ENCODE measurements at regions not wholly inside any gene's neighbourhood (a gene's known extent, or its start where the extent isn't known, plus 50 kb on each side); places are given as distances from the start of the nearest gene placed in this dataset.

DNA sequence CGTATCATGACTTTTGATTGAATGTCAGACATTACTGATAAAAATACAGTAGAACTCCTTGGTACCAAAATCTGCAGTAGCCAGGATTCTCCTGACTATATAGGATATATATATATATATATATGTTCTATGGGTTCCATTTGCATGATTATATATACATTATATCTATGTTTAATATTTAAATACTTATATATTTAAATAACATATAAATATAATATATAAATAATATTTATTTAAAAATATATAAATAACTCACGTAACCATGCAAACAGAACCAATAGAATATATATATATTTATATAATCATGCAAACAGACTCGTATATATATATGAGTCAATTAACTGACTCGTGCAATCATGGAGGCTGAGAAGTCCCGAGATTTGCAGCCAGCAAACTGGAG, 278.8 kb upstream of the PLXNA2 start:
- no peak for DNase-seq

- DNase-seq, result no peak
Observed at GRCh38 chr1:208524376-208524775, 280.2 kb upstream of the PLXNA2 start.

- DNase-seq, result no peak
Observed at GRCh38 chr1:208524925-208525324, 280.7 kb upstream of the PLXNA2 start.

DNA sequence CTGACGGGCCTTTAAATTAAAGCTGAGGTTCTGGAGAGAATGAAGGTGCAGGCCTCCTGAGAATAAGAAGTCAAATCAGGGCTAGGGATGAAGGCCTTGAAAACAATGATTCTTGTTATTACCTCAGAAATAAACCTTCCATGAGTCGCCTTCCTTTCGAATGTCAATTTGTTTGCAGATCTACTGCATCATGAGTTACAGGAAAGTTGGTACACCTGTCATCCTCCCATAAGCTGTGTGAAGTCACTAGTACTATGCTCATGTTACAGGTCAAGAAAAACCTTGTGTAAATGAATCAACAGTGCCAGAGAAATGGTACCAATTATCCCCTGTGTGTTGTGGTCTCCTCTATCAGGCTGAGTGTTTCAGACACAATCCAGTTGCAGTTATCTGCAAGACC, 281.2 kb upstream of the PLXNA2 start:
- DNase-seq, result no peak

DNA sequence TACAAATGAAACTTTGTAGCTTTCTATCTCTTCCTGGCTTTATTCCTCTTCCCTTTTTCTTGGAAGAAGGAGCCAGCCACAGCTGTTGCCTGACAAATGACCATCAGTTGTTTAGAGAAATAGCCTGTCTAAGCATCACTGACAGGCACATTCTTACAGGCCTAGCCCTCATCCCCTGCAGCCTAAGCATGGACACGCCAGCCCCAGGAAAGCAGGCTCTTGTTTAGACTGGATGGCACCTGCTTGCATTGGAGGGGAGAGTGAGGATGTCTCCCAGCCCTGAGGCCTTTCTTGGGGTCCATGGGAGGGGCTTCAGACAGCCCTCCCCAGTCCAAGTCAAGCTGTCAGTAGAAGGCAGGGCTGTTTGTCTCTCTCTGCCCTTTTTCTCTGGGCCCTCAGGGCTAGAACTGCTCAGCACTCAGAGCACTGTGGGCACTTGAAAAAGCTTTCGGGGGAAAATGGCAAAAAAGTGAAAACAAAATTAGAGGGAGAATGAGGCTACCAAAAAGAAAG, 282.5 kb upstream of the PLXNA2 start:
- no peak for DNase-seq

DNA sequence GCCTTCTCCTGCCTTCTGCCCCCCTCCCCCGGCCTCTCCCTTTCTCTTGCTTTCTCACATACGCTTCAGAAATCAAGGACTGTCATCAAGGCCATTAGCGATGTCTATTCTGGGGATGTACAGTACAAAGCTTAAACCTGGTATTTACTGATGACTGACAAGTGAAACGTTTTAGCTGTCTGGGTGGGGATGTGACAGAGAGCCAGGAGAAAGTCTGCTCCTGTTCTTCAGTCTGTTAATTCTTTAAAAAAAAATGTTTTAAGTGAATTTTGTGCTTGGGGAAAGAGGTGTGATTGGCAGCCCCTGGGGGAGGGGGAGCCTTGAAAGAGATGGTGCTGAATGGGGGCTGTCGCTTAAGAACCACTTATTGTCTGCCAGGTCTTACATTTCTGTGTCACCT, 283.0 kb upstream of the PLXNA2 start:
- DNase-seq, result no peak

GRCh38 chr1:208528578-208529240, 284.5 kb upstream of the PLXNA2 start:
- no peak for DNase-seq

- DNase-seq, result no peak
Observed at GRCh38 chr1:208531003-208531750, 287.0 kb upstream of the PLXNA2 start.

GRCh38 chr1:208533746-208534598, 289.8 kb upstream of the PLXNA2 start:
- no peak for DNase-seq

DNA sequence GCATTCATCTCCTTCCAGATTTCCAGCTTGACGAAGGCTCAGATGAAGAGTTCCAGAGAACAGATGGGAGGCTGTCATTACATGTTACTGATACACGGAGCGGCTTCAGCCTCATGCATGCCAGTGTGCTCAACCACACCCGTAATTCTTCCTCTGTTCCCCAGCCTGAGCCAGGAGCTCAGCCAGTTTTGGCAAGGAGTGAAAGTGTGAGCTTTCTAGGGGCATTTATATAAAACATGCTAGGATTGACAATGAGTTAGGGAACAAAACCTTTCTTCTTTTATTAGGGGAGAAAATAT, 290.4 kb upstream of the PLXNA2 start:
- DNase-seq, result no peak

DNA sequence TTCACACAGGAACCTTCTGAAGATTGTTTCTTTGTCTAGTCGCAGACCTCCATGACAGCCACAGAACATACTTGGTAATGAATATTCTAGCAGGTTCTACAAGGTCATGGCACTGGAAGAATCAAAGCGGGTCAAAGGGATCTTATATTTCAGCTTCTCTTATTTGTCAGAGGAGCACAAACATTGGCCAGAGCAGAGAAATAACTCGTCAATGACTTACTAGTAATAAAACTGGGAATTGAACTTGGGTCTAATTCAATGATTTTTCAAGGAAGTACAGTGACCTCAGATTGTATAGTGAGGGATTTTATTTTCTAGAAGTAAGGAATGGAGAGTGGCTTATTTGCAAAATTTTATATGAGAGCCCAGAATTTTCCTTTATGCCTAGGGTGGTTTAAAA, 290.8 kb upstream of the PLXNA2 start:
- DNase-seq, result no peak

GRCh38 chr1:208535511-208535910, 291.3 kb upstream of the PLXNA2 start:
- DNase-seq, result no peak

- DNase-seq, result no peak
Observed at GRCh38 chr1:208536212-208536611, 292.0 kb upstream of the PLXNA2 start.

DNA sequence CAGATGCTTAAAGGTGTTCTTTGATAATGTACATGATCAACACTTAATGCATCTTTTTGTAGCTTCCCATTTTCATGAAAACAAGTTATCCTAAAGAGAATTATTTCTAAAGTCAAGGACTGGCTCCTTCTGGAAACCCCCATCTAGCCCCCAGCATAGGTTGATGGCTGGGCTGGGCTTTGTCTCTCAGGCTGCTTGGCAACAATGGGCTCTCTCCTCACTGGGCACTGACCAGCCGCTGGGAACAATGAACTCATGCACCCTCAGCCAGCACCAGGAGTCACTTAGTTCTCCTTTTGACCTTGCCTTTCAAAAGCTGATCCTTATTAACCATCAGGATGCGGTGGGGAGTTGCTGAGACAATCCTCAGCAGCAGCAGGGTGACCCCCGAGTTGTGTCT, 293.0 kb upstream of the PLXNA2 start:
- no peak for DNase-seq

- no peak for DNase-seq
Observed at GRCh38 chr1:208538078-208538477, 293.9 kb upstream of the PLXNA2 start.

GRCh38 chr1:208538587-208538986, 294.4 kb upstream of the PLXNA2 start:
- no peak for DNase-seq

DNA sequence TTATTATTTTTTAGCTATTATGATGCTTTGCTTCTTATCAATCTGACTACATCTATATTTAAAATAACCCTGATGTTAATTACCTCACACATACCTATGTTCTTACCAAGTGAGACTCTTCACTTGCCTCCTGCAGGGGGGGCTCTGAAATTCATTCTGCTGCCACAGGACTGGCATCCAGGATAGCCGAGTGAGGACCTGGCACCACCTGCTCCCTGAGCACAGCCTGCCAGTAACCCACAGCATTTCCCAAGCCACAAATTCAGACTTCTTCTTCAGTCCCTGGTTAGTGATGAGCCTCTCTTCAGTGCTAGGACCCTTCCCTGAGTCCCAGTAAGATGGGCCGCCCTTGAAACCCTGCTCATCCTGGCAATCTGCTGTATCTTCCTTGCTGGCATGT, 296.5 kb upstream of the PLXNA2 start:
- DNase-seq, result no peak

DNA sequence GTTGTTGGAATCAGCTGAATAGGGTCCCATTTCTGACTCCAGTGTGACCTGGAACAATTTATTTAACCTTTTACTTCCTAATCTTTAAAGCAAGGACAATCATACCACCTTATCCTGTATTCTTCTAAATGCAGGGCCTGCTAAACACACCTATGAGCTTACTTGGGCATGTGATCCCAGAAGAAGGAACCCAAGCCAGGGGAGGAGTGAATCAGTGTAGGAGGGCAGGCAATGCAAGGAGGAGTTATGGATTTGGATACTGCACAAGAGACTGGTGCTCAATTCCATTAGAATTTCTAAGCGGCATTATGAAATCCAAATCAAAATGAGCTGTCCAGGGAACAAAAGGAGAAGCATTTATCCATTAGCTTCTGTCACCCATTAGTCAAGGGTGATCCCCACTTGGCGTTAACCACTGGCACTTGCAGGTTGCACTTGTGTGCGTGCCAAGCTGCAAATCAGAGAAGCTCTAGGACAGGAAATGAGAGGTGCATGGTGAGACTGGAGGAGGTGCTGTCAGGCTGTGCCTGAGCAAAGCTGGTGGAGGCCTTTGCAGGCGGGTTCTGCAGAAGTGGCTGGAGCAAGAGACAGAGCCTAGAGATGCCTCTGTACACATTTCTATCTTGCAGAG, 297.2 kb upstream of the PLXNA2 start:
- DNase-seq, result no peak

DNA sequence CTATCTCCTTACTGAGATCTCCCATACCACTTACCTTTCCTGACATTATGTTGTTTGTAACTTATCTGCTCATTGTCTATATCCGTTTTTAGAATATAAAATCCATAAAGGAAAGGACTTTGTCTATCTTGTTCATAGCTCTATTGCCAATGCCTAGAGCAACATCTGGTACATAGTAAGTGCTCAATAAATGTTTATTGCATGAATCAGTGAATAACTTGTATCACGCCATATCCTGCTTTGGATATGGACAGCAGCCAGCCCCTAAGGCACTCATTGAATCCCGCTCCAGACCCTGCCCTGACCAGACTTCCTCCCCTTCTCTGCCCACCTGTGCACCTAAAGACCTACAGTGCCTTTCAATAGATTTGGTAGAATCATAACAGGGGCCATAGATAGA, 298.1 kb upstream of the PLXNA2 start:
- no peak for DNase-seq

DNA sequence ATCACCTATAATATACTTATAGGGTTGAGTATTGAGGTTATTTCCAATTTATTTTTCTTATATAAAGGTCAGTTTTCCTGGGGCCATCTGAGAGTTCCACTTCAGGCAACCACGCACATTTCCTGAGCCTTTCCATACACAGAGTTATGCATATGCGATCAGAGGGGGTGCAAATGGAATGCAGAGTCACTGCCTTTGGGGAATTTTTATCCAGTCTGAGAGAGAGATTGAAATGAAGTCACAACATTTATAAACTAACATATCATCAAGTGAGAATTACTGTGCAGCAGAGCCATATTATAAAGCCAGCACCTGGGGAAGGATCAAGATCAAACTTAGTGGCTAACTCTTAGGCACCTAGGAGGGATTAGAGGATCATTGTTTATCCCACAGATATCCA, 299.9 kb upstream of the PLXNA2 start:
- DNase-seq, result no peak

GRCh38 chr1:208544794-208545193, 300.6 kb upstream of the PLXNA2 start:
- DNase-seq, result no peak

GRCh38 chr1:208551024-208551423, 306.8 kb upstream of the PLXNA2 start:
- no peak for DNase-seq

GRCh38 chr1:208551633-208552320, 307.6 kb upstream of the PLXNA2 start:
- DNase-seq, result no peak

Measured in inflammatory macrophage treated with lipopolysaccharide for 4 hours (primary cell).